GM10248 (cell line): ENCODE measurements at regions not wholly inside any gene's neighbourhood (a gene's known extent, or its start where the extent isn't known, plus 50 kb on each side); places are given as distances from the start of the nearest gene placed in this dataset.

Source experiments
- CTCF ChIA-PET: fragments of 300-600 bp; sonication (Branson Sonifier 250); formaldehyde crosslinking; extraction: SDS; loops from one replicate; lab custom pipeline; 2021; ENCODE audit warnings: antibody characterized with exemption; lab: Yijun Ruan, JAX
- POLR2A ChIA-PET: fragments of 350-650 bp; sonication (Branson Sonifier 250); formaldehyde crosslinking; extraction: SDS; loops from one replicate; lab custom pipeline; 2020; ENCODE audit warnings: antibody characterized with exemption; lab: Yijun Ruan, JAX
- DNase-seq: peaks from one replicate; pipeline ENCODE4 v3.0.0; 2012; ENCODE audit errors: extremely low spot score
- TF ChIP-seq, protein P1 (sequence below): IDR thresholded peaks from 2 replicates; pipeline ENCODE4 v1.5.1; 2012; ENCODE audit warnings: mild to moderate bottlenecking, low read depth; ENCODE audit errors: extremely low read depth, missing control alignments, control extremely low read depth

DNA sequence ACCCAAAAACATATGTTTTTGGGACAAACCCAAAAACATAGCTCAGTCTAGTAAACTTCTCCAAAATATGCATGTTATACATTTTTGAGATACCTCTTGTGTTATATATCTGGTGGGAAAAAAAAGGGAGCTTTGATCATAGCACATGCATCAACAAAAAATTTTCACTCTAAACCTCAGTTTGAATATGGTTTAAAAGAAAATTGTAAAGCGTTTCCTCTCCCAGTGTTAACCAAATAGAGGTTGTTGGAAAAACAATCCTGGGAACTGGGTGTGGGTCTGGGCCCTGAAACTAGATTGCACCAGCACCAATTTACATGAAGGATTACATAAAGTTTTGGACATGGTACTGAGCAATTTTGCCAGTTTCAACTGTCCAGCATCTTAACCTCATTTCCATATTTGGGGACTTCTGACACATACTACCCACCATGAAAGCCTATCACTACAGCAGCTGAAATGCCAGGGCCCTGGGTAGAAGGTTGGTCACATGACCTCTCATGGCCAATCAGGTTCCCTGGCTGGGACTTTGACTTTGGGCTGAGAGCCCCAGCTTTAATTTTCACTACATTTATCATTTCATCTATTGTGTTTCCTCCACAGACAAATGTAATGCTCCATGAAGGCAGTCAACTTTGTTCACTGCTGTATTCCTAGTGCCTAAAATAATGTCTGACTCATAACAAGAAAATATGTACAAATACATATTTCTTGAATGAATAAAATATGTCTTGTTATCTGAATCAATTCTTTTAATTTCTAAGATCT, 150.7 kb downstream of the SETD4 start:
- ChIA-PET POLR2A (no interaction called here), CTCF (interaction anchor here (0.7 kb wide), 1 partner anchor 23 kb away, joined by 3 read pairs; no protein-coding TSS in a partner anchor)
- no peak for DNase-seq
- TF ChIP-seq, protein P1, sequence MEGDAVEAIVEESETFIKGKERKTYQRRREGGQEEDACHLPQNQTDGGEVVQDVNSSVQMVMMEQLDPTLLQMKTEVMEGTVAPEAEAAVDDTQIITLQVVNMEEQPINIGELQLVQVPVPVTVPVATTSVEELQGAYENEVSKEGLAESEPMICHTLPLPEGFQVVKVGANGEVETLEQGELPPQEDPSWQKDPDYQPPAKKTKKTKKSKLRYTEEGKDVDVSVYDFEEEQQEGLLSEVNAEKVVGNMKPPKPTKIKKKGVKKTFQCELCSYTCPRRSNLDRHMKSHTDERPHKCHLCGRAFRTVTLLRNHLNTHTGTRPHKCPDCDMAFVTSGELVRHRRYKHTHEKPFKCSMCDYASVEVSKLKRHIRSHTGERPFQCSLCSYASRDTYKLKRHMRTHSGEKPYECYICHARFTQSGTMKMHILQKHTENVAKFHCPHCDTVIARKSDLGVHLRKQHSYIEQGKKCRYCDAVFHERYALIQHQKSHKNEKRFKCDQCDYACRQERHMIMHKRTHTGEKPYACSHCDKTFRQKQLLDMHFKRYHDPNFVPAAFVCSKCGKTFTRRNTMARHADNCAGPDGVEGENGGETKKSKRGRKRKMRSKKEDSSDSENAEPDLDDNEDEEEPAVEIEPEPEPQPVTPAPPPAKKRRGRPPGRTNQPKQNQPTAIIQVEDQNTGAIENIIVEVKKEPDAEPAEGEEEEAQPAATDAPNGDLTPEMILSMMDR: no peak

DNA sequence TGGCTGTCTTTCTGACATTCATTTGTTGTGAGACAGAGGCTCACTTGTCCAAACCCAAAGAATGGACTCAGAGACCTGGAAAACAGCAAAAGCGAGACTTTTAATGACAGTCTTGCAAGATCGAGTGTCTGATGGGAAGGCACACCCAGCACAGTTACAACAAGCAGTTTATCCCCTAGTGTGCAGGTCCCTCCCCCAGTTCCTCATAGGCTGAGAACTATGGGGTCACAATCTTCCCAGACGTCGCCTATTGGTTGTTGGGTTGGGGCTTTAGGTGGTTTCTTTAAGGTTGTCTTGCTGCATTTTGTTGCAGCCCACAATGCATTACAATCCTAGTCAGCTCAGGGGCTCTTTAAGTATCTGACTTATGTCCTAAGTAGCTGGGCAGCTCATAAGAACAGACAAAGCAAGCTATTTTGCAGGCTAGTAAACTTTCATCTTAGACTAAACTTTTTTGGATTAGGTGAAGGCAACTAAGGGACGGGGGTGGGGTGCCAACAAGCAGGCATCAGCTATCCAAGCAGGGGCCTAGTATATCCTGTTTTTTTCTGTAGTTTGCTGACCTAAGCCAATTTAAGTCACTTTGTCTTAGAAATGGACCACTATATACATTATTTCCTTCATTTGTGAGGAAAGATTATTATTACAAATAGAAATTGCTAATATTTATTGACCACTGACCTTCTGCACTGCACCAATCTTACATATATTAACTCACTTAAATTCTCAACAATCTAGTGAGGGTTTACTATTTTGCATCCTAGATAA, 151.8 kb downstream of the SETD4 start:
- ChIA-PET CTCF (no interaction called here), POLR2A (no interaction called here)
- TF ChIP-seq, protein P1: no peak
- DNase-seq: no peak

DNA sequence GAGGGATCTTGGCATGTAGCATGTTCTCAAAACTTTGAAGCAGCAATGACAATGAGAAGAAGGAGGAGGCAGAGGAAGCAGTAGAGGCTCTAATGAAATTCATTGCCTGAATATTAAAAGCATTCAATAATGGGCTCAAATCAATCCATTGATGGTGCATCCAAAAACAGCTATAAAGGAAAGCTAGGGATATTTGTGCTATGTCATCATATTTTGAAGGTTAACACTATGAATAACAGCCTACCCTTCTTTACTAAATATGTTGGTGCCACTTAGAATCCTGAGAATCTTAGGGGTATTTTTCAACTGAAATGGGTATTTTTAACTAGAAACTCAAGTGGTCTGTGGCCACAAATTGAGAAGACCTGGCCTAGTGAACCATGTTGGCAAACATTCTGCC, 153.7 kb downstream of the SETD4 start:
- ChIA-PET CTCF (no interaction called here), POLR2A (no interaction called here)
- DNase-seq: no peak
- TF ChIP-seq, protein P1: no peak

DNA sequence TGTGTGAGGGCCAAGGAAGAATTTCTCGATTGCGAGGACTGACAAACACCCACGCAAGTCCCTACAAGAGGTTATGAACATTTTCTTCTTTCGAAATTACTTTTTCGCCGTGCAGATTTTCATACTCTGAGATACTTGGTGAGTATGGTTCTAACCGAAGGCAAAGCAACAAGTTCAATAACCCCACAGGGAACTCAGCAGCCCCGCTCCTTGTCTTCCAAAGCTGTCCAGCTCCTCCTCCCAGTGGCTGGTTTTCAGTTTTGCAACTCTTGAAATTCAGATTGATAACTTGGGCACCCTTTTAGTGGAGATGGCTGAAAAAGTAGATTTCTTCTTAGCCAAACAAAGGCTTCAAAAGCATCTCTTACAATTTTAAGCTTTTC, 154.4 kb downstream of the SETD4 start:
- TF ChIP-seq, protein P1: no peak
- no peak for DNase-seq
- ChIA-PET POLR2A (no interaction called here), CTCF (no interaction called here)

DNA sequence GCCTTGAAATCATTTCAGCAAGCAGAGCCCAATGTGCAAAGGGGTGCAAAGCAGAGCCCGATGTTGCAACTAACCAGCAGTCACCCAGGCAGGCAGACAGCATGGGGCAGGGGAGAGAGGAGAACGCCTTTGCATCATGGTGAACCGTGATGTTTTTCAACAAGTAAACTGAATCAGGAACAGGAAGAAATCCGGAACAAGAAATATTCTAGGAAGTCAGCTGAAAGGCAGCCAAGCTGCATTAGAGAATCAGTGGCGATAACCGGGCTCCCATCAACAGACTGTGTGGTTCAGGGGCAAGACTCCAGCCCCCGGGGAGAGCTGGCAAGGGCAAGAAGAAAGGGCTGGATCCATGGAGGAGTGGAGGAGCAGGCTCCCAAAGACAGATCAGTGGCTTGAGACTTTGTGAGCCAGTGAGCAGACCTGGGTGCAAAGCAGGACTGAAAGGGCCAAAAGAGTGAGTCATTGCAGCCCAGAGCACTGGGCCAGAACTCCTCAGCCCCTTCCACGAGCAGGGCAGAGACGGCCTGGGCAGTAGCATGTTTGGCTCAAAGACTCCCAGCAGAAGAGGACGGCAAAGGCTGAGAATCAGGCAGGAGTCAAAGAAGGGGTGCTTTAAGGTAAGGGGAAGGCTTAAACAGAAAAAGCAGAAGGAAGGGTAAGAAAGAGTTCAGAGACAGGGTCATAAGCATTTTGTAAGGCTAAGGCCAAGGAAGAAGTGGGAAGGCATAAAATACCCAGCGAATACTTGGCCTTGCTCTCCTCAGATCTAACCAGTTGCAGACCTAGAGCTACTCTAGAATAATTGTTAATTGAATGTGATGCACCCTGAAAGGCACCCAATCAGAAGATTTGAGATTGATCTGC, 155.0 kb downstream of the SETD4 start:
- CTCF ChIA-PET: interaction anchor here (1.1 kb wide), 1 partner anchor 11 kb away, joined by 3 read pairs; no protein-coding TSS in a partner anchor
- TF ChIP-seq, protein P1: no peak
- POLR2A ChIA-PET: no interaction called here
- DNase-seq: no peak

DNA sequence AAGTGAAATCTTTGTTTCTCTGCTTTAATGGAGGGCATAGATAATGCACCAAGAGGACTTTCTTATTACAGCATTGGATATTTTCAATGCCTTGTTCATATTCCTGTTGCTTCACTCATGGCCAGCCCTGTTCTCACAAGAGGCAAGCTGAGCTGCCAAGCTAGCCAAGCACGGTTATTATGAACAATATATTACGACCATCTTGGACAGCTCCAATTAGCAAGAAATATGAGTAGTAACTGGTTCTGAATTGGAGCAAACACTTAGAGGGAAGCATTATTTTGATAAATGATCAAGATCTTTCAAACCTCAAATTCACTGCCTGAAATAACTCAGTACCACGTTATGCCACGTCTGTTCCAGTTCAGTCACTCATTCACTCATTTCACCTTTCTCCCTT, 159.8 kb downstream of the SETD4 start:
- TF ChIP-seq, protein P1: no peak
- POLR2A ChIA-PET: no interaction called here
- CTCF ChIA-PET: no interaction called here
- no peak for DNase-seq
